SU-DHL-6 (cell line): ENCODE measurements at regions not wholly inside any gene's neighbourhood (a gene's known extent, or its start where the extent isn't known, plus 50 kb on each side); places are given as distances from the start of the nearest gene placed in this dataset.

Experiments
- H2AFZ ChIP-seq: fragments of 200-600 bp; sonication (generic); 2 replicates; pipeline ENCODE4 v1.6.1; 2014; ENCODE audit warnings: low read depth, mild to moderate bottlenecking, moderate library complexity, mixed read lengths, antibody characterized with exemption, low read length; ENCODE audit not compliant: severe bottlenecking
- H3F3A ChIP-seq: fragments of 200-600 bp; shearing (Covaris generic); 2 replicates; pipeline ENCODE4 v1.6.0; 2016; ENCODE audit warnings: antibody characterized with exemption, mild to moderate bottlenecking; ENCODE audit not compliant: insufficient read depth
- H3K27ac ChIP-seq: fragments of 200-600 bp; sonication (generic); 2 replicates; pipeline ENCODE4 v1.5.1; 2016; ENCODE audit warnings: low read depth, mild to moderate bottlenecking, low read length, moderate library complexity, mixed read lengths
- H3K27me3 ChIP-seq: fragments of 200-600 bp; sonication (generic), shearing (Covaris generic); 2 replicates; pipeline ENCODE4 v1.6.0; 2014; ENCODE audit warnings: mild to moderate bottlenecking, low read length
- H3K36me3 ChIP-seq: fragments of 200-600 bp; sonication (generic); 2 replicates; pipeline ENCODE4 v1.6.1; 2014; ENCODE audit warnings: mild to moderate bottlenecking, low read length, mixed read lengths
- H3K4me2 ChIP-seq: fragments of 300-600, 200-600 bp; shearing (Covaris generic), sonication (generic); 2 replicates; pipeline ENCODE4 v1.6.0; 2014; ENCODE audit warnings: low read length, low read depth, mild to moderate bottlenecking; ENCODE audit not compliant: poor library complexity, severe bottlenecking
- H3K4me3 ChIP-seq: fragments of 200-600 bp; sonication (generic); 2 replicates; pipeline ENCODE4 v1.5.1; 2014; ENCODE audit warnings: antibody characterized with exemption, low read length, mild to moderate bottlenecking, mixed read lengths; ENCODE audit not compliant: insufficient read depth, poor library complexity, severe bottlenecking
- H3K79me2 ChIP-seq: fragments of 200-600 bp; sonication (generic); 2 replicates; pipeline ENCODE4 v1.6.1; 2014; ENCODE audit warnings: mild to moderate bottlenecking, low read length, moderate library complexity; ENCODE audit not compliant: insufficient read depth
- H3K9ac ChIP-seq: fragments of 200-600 bp; sonication (generic); 2 replicates; pipeline ENCODE4 v1.7.0; 2014; ENCODE audit warnings: mild to moderate bottlenecking, low read length
- H3K9me2 ChIP-seq: fragments of 200-600 bp; sonication (generic); replicated peaks from 2 replicates; pipeline ENCODE4 v1.6.1; 2014; ENCODE audit warnings: low read length; ENCODE audit not compliant: insufficient read depth
- H3K9me3 ChIP-seq: fragments of 200-600 bp; sonication (generic); 2 replicates; pipeline ENCODE4 v1.6.1; 2014; ENCODE audit warnings: low read length, mixed read lengths; ENCODE audit not compliant: insufficient read depth
- H4K20me1 ChIP-seq: fragments of 200-600 bp; sonication (generic); 2 replicates; pipeline ENCODE4 v1.6.1; 2014; ENCODE audit warnings: low read depth, mild to moderate bottlenecking, antibody characterized with exemption, low read length, moderate library complexity, mixed read lengths
- CTCF ChIP-seq: fragments of 200-600 bp; sonication (generic); IDR thresholded peaks from one replicate; pipeline ENCODE4 v1.5.1; 2017; ENCODE audit warnings: antibody characterized with exemption, mild to moderate bottlenecking, low read length, moderate library complexity; ENCODE audit not compliant: insufficient read depth, poor library complexity, severe bottlenecking
- EZH2phosphoT487 ChIP-seq: fragments of 200-600 bp; sonication (generic), shearing (Covaris generic); conservative IDR thresholded peaks from 2 replicates; pipeline ENCODE4 v1.6.1; 2018; ENCODE audit warnings: mild to moderate bottlenecking, antibody characterized with exemption, low read length, moderate library complexity, mixed read lengths

- TF ChIP-seq EZH2phosphoT487 (no peak), CTCF (no peak)
- Histone ChIP-seq H3K27me3 (0 out of 2 replicates have a peak, but pooled peaks cover 4% of the 10 kb centered on the region), H3F3A (no peaks in the 10 kb centered on the region), H3K4me3 (no peak overlapping the region), H2AFZ (no peak overlapping the region), H3K9ac (no peak overlapping the region), H4K20me1 (no peaks in the 10 kb centered on the region), H3K9me3 (no peaks in the 10 kb centered on the region), H3K9me2 (no peaks in the 10 kb centered on the region), H3K27ac (no peak overlapping the region), H3K4me2 (no peak overlapping the region), H3K79me2 (no peaks in the 10 kb centered on the region), H3K36me3 (no peaks in the 10 kb centered on the region)
Measured at GRCh38 chr5:4442221-4442620, 697.9 kb upstream of the ADAMTS16 start.

DNA sequence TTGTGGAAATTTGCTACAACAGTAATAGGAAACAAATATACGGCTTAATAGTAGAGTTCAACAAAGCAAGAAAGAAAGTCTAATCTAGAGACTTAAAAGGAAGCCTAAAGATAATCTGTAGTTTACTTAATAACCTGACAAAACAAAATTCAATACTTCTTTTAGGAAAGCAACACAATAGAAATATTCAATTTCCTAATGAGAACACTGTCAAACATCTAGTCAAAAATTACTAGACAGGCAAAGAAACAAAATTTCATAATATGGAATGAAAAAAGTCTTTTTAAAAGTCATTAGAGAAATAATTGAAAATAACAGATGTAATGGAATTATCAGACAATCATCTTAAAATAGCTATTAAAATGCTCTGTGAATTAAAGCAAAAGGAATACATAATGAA, 692.5 kb upstream of the ADAMTS16 start:
- H3K9me2 ChIP-seq = no peaks in the 10 kb centered on the region
- no peak for TF ChIP-seq CTCF
- TF ChIP-seq EZH2phosphoT487 = no peak
- H3K4me2 ChIP-seq = no peak overlapping the region
- H3K9me3 ChIP-seq = no peaks in the 10 kb centered on the region
- H3K27ac ChIP-seq = no peak overlapping the region
- H3K4me3 ChIP-seq = no peak overlapping the region
- H4K20me1 ChIP-seq = no peaks in the 10 kb centered on the region
- no peak overlapping the region for H2AFZ ChIP-seq
- H3K27me3 ChIP-seq = no peaks in the 10 kb centered on the region; the same call in 1 of the 2 replicates
- H3K36me3 ChIP-seq = no peaks in the 10 kb centered on the region
- no peak overlapping the region for H3K9ac ChIP-seq
- no peaks in the 10 kb centered on the region for H3F3A ChIP-seq
- H3K79me2 ChIP-seq = no peaks in the 10 kb centered on the region

DNA sequence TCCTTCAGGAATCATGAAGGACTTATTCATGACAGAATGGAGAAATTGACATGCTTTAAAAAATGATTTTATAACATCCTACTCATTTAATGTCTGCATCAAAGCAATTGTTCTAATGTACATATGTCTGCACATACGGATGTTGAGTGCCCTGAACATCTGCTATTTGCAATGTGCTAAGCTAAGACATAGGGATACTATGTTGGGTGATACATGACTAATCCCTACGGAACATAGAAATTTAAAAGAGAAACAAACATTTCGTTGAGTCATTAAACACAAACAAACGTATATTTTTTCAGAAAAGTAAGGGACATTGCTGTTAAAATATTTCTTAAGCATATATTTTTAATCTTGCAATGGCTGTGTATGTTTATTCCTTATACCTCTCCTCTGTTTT, 686.5 kb upstream of the ADAMTS16 start:
- Histone ChIP-seq H2AFZ (no peak overlapping the region), H3K9ac (no peak overlapping the region), H4K20me1 (no peaks in the 10 kb centered on the region), H3K36me3 (no peaks in the 10 kb centered on the region), H3K4me3 (no peak overlapping the region), H3K27ac (no peak overlapping the region), H3K27me3 (no peaks in the 10 kb centered on the region; the same call in 1 of the 2 replicates), H3K9me3 (no peaks in the 10 kb centered on the region), H3K4me2 (no peak overlapping the region), H3K9me2 (no peaks in the 10 kb centered on the region), H3K79me2 (no peaks in the 10 kb centered on the region), H3F3A (no peaks in the 10 kb centered on the region)
- TF ChIP-seq EZH2phosphoT487 (no peak), CTCF (no peak)
